OCI-LY1 (cell line): ENCODE measurements at regions not wholly inside any gene's neighbourhood (a gene's known extent, or its start where the extent isn't known, plus 50 kb on each side); places are given as distances from the start of the nearest gene placed in this dataset.

Experiments used
- H2AFZ ChIP-seq: fragments of 200-600 bp; sonication (generic), shearing (Covaris generic); 2 replicates; pipeline ENCODE4 v1.6.0; 2014; ENCODE audit warnings: antibody characterized with exemption, mild to moderate bottlenecking, low read length
- H3F3A ChIP-seq: fragments of 200-600 bp; sonication (generic), shearing (Covaris generic); 2 replicates; pipeline ENCODE4 v1.6.0; 2014; ENCODE audit warnings: mild to moderate bottlenecking, antibody characterized with exemption, low read length, moderate library complexity; ENCODE audit not compliant: insufficient read depth
- H3K27ac ChIP-seq: fragments of 200-600 bp; sonication (generic); 2 replicates; pipeline ENCODE4 v1.5.1; 2014; ENCODE audit warnings: low read length, mixed run types, mild to moderate bottlenecking, low read depth; ENCODE audit not compliant: poor library complexity, severe bottlenecking
- H3K27me3 ChIP-seq: fragments of 200-600 bp; sonication (generic); 2 replicates; pipeline ENCODE4 v1.6.0; 2014; ENCODE audit warnings: antibody characterized with exemption, mild to moderate bottlenecking, low read length, moderate library complexity; ENCODE audit not compliant: insufficient read depth
- H3K36me3 ChIP-seq: fragments of 200-600 bp; sonication (generic); 2 replicates; pipeline ENCODE4 v1.6.1; 2014; ENCODE audit warnings: mild to moderate bottlenecking, antibody characterized with exemption, low read length, moderate library complexity, mixed read lengths; ENCODE audit not compliant: insufficient read depth
- H3K4me1 ChIP-seq: fragments of 200-600 bp; sonication (generic); 2 replicates; pipeline ENCODE4 v1.5.1; 2014; ENCODE audit warnings: mild to moderate bottlenecking, low read length, moderate library complexity; ENCODE audit not compliant: insufficient read depth, severe bottlenecking
- H3K4me2 ChIP-seq: fragments of 200-600 bp; sonication (generic), shearing (Covaris generic); 2 replicates; pipeline ENCODE4 v1.6.1; 2014; ENCODE audit warnings: low read length
- H3K4me3 ChIP-seq: fragments of 200-600 bp; sonication (generic); 2 replicates; pipeline ENCODE4 v1.5.1; 2014; ENCODE audit warnings: low read length, low read depth, mild to moderate bottlenecking, mixed read lengths; ENCODE audit not compliant: poor library complexity, severe bottlenecking
- H3K79me2 ChIP-seq: fragments of 200-600 bp; shearing (Covaris generic); 2 replicates; pipeline ENCODE4 v1.6.1; 2016; ENCODE audit warnings: mixed run types, low read length, mixed read lengths; ENCODE audit not compliant: insufficient read depth
- H3K9ac ChIP-seq: fragments of 200-600 bp; sonication (generic), shearing (Covaris generic); 2 replicates; pipeline ENCODE4 v1.6.1; 2014; ENCODE audit warnings: mild to moderate bottlenecking, low read length, mixed read lengths
- H3K9me2 ChIP-seq: fragments of 200-600 bp; sonication (generic), shearing (Covaris generic); 2 replicates; pipeline ENCODE4 v1.6.1; 2014; ENCODE audit warnings: low read depth, mild to moderate bottlenecking, low read length, mixed read lengths
- H3K9me3 ChIP-seq: fragments of 200-600 bp; shearing (Covaris generic); 2 replicates; pipeline ENCODE4 v1.6.1; 2014; ENCODE audit warnings: low read length, mixed read lengths
- H4K20me1 ChIP-seq: fragments of 200-600 bp; sonication (generic), shearing (Covaris generic); 2 replicates; pipeline ENCODE4 v1.6.0; 2016; ENCODE audit warnings: mild to moderate bottlenecking, low read length; ENCODE audit not compliant: insufficient read depth
- CTCF ChIP-seq: fragments of 200-600 bp; sonication (generic), shearing (Covaris generic); IDR thresholded peaks from 2 replicates; pipeline ENCODE4 v1.5.1; 2017; ENCODE audit warnings: mild to moderate bottlenecking, antibody characterized with exemption, low read length, moderate library complexity, mixed read lengths
- EZH2 ChIP-seq: fragments of 200-600 bp; sonication (generic), shearing (Covaris generic); IDR thresholded peaks from 2 replicates; pipeline ENCODE4 v1.8.0; 2017; ENCODE audit warnings: borderline replicate concordance, mixed run types, mild to moderate bottlenecking, antibody characterized with exemption, low read length, moderate library complexity, mixed read lengths

DNA sequence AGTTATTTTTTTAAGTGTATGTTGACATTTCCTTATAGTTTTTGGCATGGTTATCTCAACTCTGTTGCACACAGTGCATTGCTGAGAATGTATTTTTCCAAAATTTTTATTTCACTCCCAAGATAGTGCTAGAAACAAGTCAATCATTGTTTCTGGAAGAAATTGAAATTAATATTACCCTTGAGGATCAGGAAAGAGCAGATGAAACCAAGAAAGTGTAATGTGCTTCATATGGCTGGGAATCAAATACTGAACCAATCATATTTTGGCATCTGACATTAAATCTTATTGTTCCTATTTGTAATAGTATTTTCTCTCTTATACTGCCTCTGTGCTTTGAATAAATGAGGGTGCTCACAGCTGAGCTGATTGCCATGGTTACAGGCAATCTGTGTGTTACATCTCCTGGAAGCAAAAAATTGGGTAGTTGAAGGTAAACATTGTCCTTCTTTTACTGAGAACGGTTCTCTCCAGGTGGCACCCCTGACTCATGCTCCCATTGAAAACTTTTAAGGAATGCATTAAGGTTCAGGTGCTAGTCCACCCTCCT is 358.2 kb upstream of the NR3C2 start:
- no peak overlapping the region for H3K27ac ChIP-seq
- no peaks in the 10 kb centered on the region for H3F3A ChIP-seq
- H3K27me3 ChIP-seq: no peaks in the 10 kb centered on the region
- H3K4me1 ChIP-seq: no peaks in the 10 kb centered on the region
- TF ChIP-seq EZH2: no peak
- TF ChIP-seq CTCF: no peak
- no peaks in the 10 kb centered on the region for H3K36me3 ChIP-seq
- H3K9me3 ChIP-seq: no peaks in the 10 kb centered on the region
- H3K9ac ChIP-seq: no peak overlapping the region
- H3K4me3 ChIP-seq: no peak overlapping the region
- H2AFZ ChIP-seq: no peak overlapping the region
- H3K79me2 ChIP-seq: no peaks in the 10 kb centered on the region
- no peaks in the 10 kb centered on the region for H4K20me1 ChIP-seq
- H3K4me2 ChIP-seq: no peak overlapping the region
- H3K9me2 ChIP-seq: no peaks in the 10 kb centered on the region

DNA sequence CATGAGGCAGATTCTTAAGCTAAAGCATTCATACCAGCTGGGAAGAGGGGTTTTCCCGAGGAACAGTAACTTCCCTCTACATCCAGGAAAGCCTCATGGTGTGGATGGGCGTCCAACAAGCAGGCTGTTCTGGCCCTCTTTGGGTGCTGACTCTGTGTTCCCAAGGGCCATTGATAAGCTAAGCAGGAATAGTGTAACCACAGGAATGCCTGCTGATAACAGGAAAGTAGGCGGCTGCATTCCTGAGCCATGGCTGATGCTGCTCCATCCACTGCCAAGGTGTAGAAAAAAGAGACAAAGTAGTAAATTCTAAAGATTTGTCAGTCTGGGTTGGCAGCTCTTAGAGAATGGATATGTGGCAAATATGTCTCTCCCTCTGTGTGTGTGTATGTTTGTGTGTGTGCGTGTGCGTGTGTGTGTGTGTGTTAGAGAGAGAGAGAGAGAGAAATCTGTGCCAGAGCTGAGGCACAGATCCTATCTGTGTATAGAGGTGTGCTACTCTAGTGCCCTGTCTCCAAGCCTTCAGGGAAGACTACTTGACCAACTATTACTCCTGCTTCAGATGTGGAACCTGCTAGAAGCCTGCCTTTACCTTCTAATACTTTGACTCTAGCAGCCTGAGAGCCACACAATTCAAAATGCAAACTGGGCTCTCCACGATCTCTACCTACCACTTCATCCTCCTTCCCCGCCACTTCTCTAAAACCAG is 353.1 kb upstream of the NR3C2 start:
- Histone ChIP-seq H3K79me2 (no peaks in the 10 kb centered on the region), H3K27me3 (peaks cover 3% of the 10 kb centered on the region; the same call in 1 of the 2 replicates), H3F3A (no peaks in the 10 kb centered on the region), H3K4me3 (no peak overlapping the region), H3K27ac (no peak overlapping the region), H2AFZ (no peak overlapping the region), H3K4me1 (no peaks in the 10 kb centered on the region), H3K9ac (no peak overlapping the region), H4K20me1 (no peaks in the 10 kb centered on the region), H3K36me3 (no peaks in the 10 kb centered on the region), H3K4me2 (no peak overlapping the region), H3K9me3 (no peaks in the 10 kb centered on the region), H3K9me2 (no peaks in the 10 kb centered on the region)
- TF ChIP-seq CTCF: no peak
- no peak for TF ChIP-seq EZH2

DNA sequence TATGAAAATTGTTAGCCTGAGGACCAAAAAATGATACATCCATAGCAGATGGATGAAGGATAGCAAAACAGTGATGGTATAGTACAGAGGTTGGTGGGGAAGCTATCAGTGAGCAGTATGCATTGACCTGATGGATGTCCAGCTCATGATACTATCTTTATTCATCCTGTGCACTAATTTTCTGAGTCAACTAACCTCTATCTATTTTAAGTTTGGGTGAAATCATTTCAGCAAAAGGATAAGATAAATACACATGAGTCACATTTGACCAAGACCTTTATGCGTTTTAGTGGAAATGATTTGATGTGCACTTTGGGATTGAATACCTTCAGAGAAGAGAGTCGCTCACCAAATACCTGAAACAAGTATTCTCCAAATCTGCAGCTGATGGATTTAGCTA is 351.0 kb upstream of the NR3C2 start:
- H3K27ac ChIP-seq: no peak overlapping the region
- no peaks in the 10 kb centered on the region for H3K4me1 ChIP-seq
- peaks cover 3% of the 10 kb centered on the region; the same call in 1 of the 2 replicates for H3K27me3 ChIP-seq
- H3K9me2 ChIP-seq: no peaks in the 10 kb centered on the region
- H3K4me2 ChIP-seq: no peak overlapping the region
- H4K20me1 ChIP-seq: no peaks in the 10 kb centered on the region
- no peaks in the 10 kb centered on the region for H3K9me3 ChIP-seq
- H3K4me3 ChIP-seq: no peak overlapping the region
- no peaks in the 10 kb centered on the region for H3F3A ChIP-seq
- no peak for TF ChIP-seq CTCF
- TF ChIP-seq EZH2: no peak
- H3K9ac ChIP-seq: no peak overlapping the region
- no peaks in the 10 kb centered on the region for H3K79me2 ChIP-seq
- no peaks in the 10 kb centered on the region for H3K36me3 ChIP-seq
- H2AFZ ChIP-seq: no peak overlapping the region
